HG02885 (cell line): ENCODE measurements at regions not wholly inside any gene's neighbourhood (a gene's known extent, or its start where the extent isn't known, plus 50 kb on each side); places are given as distances from the start of the nearest gene placed in this dataset.

Source experiments
- ATAC-seq: cut with Tn5 transposase; IDR thresholded peaks from one replicate; pipeline ENCODE4 v1.9.1; 2021; ENCODE audit warnings: mild to moderate bottlenecking; ENCODE audit not compliant: unreplicated experiment, poor library complexity

DNA sequence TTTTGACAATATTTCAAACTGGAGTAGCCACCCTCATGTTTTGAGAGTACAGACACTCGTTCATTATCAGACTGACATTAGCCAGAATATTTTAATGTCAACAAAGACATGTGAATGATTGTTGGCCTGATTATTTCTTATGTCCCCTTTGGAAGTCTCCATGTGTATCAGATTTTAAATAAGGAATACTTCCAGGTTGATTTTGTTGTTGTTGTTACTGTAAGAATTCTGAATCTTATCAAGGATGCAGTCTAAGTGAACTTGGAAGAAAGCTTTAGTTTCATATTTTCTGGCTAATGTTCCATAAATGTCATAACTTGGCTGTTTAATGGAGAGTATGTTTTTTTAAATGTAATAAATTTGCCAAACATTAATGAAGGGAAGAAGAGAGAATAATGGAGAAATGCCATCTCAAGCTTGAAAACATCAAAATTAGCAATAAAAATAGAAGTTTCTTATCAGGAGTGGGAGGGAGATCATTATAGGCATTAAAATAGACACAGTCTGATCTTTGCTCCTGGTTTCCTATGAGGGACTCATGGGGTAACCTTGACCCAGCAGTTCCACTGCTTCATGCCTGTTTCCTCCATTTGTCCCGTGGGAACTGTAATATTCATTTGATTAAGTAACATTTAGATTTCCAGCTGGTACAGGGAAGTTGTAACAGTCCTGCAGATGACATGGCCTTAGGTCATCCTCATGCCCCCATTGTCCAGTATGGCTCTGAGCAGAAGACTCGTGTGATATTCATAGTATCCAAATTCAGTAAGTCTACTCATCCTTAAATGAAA, 122.4 kb upstream of the KIAA1217 start:
- ATAC-seq, result no peak

DNA sequence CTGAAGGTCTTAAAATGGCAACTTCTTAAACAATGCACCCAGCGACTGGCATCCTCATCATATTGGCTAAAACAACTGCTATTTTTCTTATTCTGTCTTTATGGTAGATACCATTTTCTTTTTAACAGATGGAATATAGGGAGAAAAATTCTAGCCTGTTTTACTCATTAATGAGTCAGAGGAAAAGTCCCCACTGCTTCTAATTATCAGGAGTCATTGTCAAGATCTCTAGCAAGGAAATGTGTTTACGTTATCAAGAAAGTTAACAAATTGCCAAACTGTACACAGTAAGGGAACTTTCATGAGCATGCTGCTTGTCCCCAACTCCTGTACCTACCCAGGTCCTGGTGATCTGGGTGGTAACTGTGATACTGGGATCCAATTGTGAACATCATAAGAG, 117.7 kb upstream of the KIAA1217 start:
- ATAC-seq, result no peak

GRCh38 chr10:24096281-24096680, 112.7 kb upstream of the KIAA1217 start:
- ATAC-seq, result no peak

- ATAC-seq, result no peak
Observed at GRCh38 chr10:24097751-24098207, 111.2 kb upstream of the KIAA1217 start.

- no peak for ATAC-seq
Observed at GRCh38 chr10:24104895-24105294, 104.0 kb upstream of the KIAA1217 start.

GRCh38 chr10:24113901-24114300, 95.0 kb upstream of the KIAA1217 start:
- no peak for ATAC-seq

- ATAC-seq, result no peak
Observed at GRCh38 chr10:24114556-24114955, 94.4 kb upstream of the KIAA1217 start.

- no peak for ATAC-seq
Observed at GRCh38 chr10:24115403-24115802, 93.5 kb upstream of the KIAA1217 start.

DNA sequence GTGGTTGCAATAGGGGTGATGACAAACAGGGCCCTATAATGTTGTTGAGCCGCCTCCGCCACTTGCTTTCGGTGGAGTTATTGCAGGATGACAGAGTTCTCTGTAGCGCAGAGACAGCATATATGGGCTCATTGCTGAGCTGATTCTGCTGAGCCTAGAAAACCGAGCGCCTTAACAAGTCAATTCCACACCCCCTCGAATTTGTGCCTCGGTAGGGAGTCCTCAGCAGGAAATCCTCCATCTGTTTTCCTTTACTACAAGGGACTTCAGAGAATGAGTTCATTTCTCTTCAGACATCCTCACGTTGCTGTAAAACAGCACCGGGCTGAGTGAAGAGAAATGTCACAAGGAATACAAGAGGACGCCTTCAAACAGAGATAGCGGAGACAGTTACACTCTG, 90.7 kb upstream of the KIAA1217 start:
- no peak for ATAC-seq

- no peak for ATAC-seq
Observed at GRCh38 chr10:24119896-24120295, 89.0 kb upstream of the KIAA1217 start.

DNA sequence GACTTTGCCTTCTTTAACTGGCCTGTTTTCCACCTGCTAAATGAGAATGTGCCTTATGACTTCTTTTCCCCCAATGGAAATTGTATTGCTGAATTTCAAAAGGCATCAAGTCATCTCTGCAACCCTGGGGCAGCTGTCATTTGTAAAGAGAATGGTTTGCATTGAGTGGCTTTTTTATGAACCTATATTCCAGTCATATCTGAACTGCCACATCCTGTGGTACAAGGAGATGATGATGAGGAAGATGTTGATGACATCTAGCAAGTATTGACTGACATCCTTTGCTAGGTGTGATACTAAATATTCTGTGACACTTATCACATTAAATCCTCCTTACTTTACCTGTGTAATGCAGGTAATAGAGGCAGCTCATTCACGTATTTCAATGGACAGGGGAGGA, 88.3 kb upstream of the KIAA1217 start:
- ATAC-seq, result no peak

GRCh38 chr10:24127516-24127915, 81.4 kb upstream of the KIAA1217 start:
- no peak for ATAC-seq

GRCh38 chr10:24128066-24128730, 80.7 kb upstream of the KIAA1217 start:
- no peak for ATAC-seq

- ATAC-seq, result no peak
Observed at GRCh38 chr10:24132741-24133140, 76.2 kb upstream of the KIAA1217 start.

- no peak for ATAC-seq
Observed at GRCh38 chr10:24133835-24134234, 75.1 kb upstream of the KIAA1217 start.

- ATAC-seq, result no peak
Observed at GRCh38 chr10:24136070-24136469, 72.9 kb upstream of the KIAA1217 start.

DNA sequence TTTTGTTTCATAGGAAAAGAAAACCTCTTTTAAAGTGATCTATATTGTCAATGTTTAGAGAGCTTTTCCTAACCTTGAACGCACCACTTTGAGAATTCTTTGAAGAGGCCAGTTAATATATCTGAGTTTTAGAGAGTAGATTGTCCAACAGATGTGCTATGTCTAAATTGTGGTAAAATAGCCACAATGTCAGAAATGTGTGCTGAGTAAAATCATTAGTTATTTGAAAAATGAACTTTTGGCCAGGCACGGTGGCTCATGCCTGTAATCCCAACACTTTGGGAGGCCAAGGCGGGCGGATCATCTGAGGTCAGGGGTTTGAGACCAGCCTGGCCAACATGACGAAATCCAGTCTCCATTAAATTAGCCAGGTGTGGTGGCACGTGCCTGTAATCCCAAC, 61.6 kb upstream of the KIAA1217 start:
- ATAC-seq, result no peak

DNA sequence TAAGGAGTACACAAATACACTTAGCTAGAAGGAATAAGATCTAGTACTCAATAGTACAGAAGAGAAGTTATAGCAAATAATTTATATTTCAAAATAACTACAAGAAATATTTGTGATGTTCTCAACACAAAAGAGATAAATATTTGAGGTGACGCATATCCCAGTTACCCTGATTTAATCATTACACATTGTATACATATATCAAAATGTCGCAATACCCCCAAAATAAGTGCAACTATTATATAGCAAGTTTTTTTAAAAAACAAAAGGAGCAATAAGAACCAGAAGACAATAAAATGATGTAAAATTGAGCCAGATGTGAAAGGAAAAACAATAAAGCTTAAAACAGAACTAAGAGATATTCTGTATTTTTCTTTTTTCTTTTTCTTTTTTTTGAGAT, 59.3 kb upstream of the KIAA1217 start:
- ATAC-seq, result no peak

DNA sequence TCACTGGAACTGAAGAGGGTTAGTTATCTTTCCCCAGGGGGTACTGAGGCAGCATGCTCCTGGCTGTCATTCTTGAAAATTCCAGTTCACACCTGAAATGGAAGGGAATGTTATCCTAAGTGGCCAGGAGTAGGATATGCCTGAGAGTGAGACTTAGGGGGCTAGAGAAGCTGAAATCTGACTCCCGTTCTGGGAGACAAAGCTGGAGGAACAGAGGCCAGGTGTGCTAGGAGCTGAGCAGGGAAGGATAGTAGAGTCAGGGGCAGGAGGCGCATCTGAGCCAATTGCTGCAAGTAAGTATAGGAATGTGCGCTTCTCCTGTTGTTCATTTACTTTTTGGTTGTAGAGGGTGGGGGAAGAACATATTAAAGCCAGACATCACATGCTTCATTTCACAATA, 58.1 kb upstream of the KIAA1217 start:
- ATAC-seq, result no peak

GRCh38 chr10:24152270-24152669, 56.7 kb upstream of the KIAA1217 start:
- no peak for ATAC-seq

GRCh38 chr10:24153031-24153430, 55.9 kb upstream of the KIAA1217 start:
- ATAC-seq, result no peak

DNA sequence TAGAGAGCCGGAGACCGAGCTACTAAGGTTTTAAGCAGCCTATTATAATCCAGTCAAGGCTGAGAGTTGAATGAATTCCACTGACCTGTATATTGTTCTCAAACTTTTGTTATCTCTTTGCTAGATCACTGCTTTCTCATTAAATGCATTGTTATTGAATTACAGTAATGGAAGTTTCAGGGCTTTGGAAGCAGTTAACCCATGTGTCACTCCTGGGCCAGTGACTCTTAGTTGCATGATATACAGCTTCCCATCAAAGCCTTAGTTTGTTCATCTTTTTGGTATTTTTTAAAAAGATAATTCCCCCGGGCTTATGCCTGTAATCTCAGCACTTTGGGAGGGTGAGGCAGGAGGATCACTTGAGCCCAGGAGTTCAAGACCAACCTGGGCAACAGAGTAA, 55.4 kb upstream of the KIAA1217 start:
- no peak for ATAC-seq
